Astrocyte of the cerebellum (primary cell): ENCODE measurements at regions not wholly inside any gene's neighbourhood (a gene's known extent, or its start where the extent isn't known, plus 50 kb on each side); places are given as distances from the start of the nearest gene placed in this dataset.
A peak's percentile ranks its signal among the peaks of the same experiment; 100 is the strongest.

Source experiments
- DNase-seq: peaks from one replicate; pipeline ENCODE4 v3.0.0-alpha.2; 2011; ENCODE audit warnings: low read depth
- H3K4me3 ChIP-seq: 2 replicates; pipeline ENCODE4 v1.5.1; 2011; ENCODE audit warnings: mild to moderate bottlenecking, low read depth, low read length, moderate library complexity
- CTCF ChIP-seq: IDR thresholded peaks from 2 replicates; pipeline ENCODE4 v1.5.1; 2012; ENCODE audit warnings: low read length, low read depth, moderate library complexity, mild to moderate bottlenecking; ENCODE audit errors: missing control alignments
- in situ Hi-C: cut with HindIII; loops from 2 replicates; pipeline ENCODE4 v1.10.0; 2017; ENCODE audit warnings: low sequenced_read_pairs

- no peak overlapping the region for H3K4me3 ChIP-seq
- in situ Hi-C loops = no loop called here
- no peak for TF ChIP-seq CTCF
- peak; percentile 44 for DNase-seq
These were observed 1077.6 kb downstream of the DIAPH3 start for GRCh38 chr13:59086147-59086546.

GRCh38 chr13:59088716-59089115, 1075.0 kb downstream of the DIAPH3 start:
- no peak overlapping the region for H3K4me3 ChIP-seq
- in situ Hi-C loops = no loop called here
- no peak for TF ChIP-seq CTCF
- DNase-seq = peak; percentile 53

- H3K4me3 ChIP-seq = no peak overlapping the region
- DNase-seq = no peak
- TF ChIP-seq CTCF = no peak
- in situ Hi-C loops = no loop called here
These were observed 1069.5 kb downstream of the DIAPH3 start for GRCh38 chr13:59094181-59094580.

- in situ Hi-C loops = no loop called here
- peak; percentile 56 for DNase-seq
These were observed 1064.3 kb downstream of the DIAPH3 start for GRCh38 chr13:59099182-59099974.

GRCh38 chr13:59103004-59103768, 1060.5 kb downstream of the DIAPH3 start:
- in situ Hi-C loops = no loop called here
- TF ChIP-seq CTCF = no peak
- peak; percentile 81 for DNase-seq
- no peak overlapping the region for H3K4me3 ChIP-seq

More at GRCh38 chr13:59099182-59099974, 1064.3 kb downstream of the DIAPH3 start:
- no peak overlapping the region for H3K4me3 ChIP-seq
- TF ChIP-seq CTCF = no peak

GRCh38 chr13:59111751-59112171, 1052.0 kb downstream of the DIAPH3 start:
- DNase-seq = peak; percentile 91
- in situ Hi-C loops = no loop called here
- H3K4me3 ChIP-seq = peak overlapping the region; percentile 8
- TF ChIP-seq CTCF = no peak
